Rectal smooth muscle tissue (tissue), 1 donor: ENCODE measurements at regions not wholly inside any gene's neighbourhood (a gene's known extent, or its start where the extent isn't known, plus 50 kb on each side); places are given as distances from the start of the nearest gene placed in this dataset.
"Not testable (repeated sequence)": the region's sequence is repeated elsewhere in the genome, so short reads cannot be mapped to it uniquely, and the experiment has no call there.

Experiments
- H3K27ac ChIP-seq: one replicate; pipeline ENCODE4 v1.7.0; 2013; ENCODE audit warnings: low read depth, low read length, inconsistent platforms
- H3K27me3 ChIP-seq: one replicate; pipeline ENCODE4 v1.7.0; 2013; ENCODE audit warnings: low read length; ENCODE audit not compliant: control insufficient read depth, insufficient read depth
- H3K36me3 ChIP-seq: one replicate; pipeline ENCODE4 v1.7.0; 2013; ENCODE audit warnings: low read length; ENCODE audit not compliant: control insufficient read depth, insufficient read depth
- H3K4me1 ChIP-seq: one replicate; pipeline ENCODE4 v1.7.0; 2013; ENCODE audit warnings: low read length; ENCODE audit not compliant: control insufficient read depth, insufficient read depth
- H3K4me3 ChIP-seq: one replicate; pipeline ENCODE4 v1.7.0; 2013; ENCODE audit warnings: low read length
- H3K9ac ChIP-seq: one replicate; pipeline ENCODE4 v1.7.0; 2013; ENCODE audit warnings: low read length

DNA sequence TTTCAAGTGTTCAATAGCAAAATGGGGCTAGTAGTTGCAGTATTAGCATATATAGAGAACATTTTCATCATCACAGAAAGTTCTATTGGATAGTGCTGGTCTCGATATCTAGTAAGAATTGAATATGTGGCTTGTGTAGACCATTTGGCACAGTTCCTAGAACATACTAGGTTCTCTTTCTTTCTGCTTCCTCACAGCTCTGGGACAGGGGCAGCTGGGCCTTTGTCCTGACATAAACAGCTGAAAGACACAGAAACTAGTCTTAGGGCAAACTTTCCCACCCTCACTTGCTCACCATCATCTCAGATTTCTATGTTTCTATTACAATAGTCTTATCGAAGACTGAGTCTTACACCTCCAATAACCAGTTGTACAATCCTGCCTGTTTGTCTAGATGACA is 63.7 kb upstream of the DLG1 start:
- no peak overlapping the region for H3K9ac ChIP-seq
- no peaks in the 10 kb centered on the region for H3K36me3 ChIP-seq
- H3K4me1 ChIP-seq: no peaks in the 10 kb centered on the region
- H3K27ac ChIP-seq: no peak overlapping the region
- no peaks in the 10 kb centered on the region for H3K27me3 ChIP-seq
- no peak overlapping the region for H3K4me3 ChIP-seq

DNA sequence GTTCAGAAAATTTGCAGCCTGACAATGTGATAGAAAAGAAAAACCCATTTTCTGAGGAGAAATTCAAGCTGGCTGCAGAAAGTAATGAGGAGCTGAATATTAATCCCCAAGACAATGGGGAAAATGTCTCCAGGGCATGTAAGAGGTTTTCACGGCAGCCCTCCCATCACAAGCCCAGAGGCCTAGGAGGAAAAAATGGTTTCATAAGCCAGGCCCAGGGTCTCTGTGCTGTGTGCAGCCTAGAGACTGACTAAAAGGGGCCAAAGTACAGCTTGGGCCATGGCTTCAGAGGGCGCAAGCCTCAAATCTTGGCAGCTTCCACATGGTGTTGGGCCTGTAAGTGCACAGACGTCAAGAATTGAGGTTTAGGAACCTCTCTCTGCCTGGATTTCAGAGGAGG is 61.7 kb upstream of the DLG1 start:
- H3K27ac ChIP-seq, H3K4me3 ChIP-seq, H3K27me3 ChIP-seq, H3K9ac ChIP-seq, H3K36me3 ChIP-seq, H3K4me1 ChIP-seq: not testable (repeated sequence)

DNA sequence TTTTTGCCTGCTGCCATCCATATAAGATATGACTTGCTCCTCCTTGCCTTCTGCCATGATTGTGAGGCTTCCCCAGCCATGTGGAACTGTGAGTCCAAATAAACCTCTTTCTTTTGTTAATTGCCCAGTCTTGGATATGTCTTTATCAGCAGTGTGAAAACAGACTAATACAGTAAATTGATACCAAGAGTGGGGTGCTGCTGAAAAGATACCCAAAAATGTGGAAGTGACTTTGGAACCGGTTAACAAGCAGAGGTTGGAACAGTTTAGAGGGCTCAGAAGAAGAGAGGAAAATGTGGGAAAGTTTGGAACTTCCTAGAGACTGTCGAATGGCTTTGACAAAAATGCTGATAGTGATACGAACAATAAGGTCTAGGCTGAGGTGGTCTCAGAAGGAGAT is 61.1 kb upstream of the DLG1 start:
- not testable (repeated sequence) for H3K27me3 ChIP-seq, H3K36me3 ChIP-seq, H3K27ac ChIP-seq, H3K4me3 ChIP-seq, H3K4me1 ChIP-seq, H3K9ac ChIP-seq

DNA sequence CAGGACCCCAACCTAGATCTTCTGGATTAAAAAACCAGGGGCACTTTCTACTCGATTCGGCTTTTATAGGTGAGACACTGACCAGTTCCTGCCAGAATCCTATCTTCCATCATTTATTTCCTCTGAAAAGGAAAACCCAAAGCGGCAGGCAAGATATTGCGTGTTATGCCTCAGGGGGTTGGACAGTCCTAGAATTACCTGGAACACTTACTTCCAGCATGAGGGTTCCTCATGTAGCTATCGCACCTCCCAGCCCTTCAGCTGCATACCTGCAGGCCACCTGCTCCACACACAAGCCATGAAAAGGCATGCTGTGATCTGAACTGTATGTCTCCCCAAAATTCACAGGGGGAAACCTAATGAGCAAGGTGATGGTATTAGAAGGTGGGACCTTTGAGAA is 58.3 kb upstream of the DLG1 start:
- Histone ChIP-seq H3K27ac (no peak overlapping the region), H3K4me1 (peaks cover 18% of the 10 kb centered on the region), H3K9ac (no peak overlapping the region), H3K4me3 (no peak overlapping the region), H3K36me3 (no peaks in the 10 kb centered on the region), H3K27me3 (no peaks in the 10 kb centered on the region)

DNA sequence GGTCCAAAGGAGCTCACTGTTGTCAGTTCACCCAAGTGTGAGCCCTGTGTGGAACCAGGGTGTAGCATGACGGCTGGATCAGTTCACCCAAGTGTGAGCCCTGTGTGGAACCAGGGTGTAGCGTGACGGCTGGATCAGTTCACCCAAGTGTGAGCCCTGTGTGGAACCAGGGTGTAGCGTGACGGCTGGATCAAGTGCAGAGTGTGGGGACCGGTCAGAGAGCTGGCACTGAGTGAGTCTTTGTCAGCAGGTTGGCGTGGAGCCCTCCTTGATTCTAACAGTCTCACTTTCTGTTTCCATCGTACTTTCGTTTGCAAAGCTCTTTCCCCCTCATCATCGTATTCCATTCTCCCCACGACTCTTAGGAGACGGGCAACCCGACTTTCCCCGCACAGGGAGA is 57.9 kb upstream of the DLG1 start:
- Histone ChIP-seq H3K27me3 (no peaks in the 10 kb centered on the region), H3K9ac (no peak overlapping the region), H3K4me3 (no peak overlapping the region), H3K27ac (no peak overlapping the region), H3K36me3 (no peaks in the 10 kb centered on the region), H3K4me1 (peaks cover 18% of the 10 kb centered on the region)

DNA sequence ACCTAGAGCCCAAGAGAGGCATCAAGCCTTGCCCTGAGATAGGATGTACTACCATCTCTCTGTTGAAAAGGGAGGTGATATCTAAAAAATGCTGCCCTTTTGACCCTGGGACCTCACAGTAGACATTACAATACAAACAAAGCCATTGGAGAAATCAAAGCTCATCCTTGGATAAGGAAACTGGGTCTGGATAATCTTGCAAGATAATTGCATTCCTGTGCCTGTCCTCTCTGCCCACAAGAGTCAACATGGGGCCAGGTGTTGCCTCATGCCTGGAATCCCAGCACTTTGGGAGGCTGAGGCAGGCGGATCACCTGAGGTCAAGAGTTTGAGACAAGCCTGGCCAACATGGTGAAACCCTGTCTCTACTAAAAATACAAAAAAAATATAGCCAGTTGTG is 57.3 kb upstream of the DLG1 start:
- no peaks in the 10 kb centered on the region for H3K36me3 ChIP-seq
- no peak overlapping the region for H3K9ac ChIP-seq
- H3K4me1 ChIP-seq: peaks cover 18% of the 10 kb centered on the region
- no peak overlapping the region for H3K27ac ChIP-seq
- H3K27me3 ChIP-seq: no peaks in the 10 kb centered on the region
- no peak overlapping the region for H3K4me3 ChIP-seq

DNA sequence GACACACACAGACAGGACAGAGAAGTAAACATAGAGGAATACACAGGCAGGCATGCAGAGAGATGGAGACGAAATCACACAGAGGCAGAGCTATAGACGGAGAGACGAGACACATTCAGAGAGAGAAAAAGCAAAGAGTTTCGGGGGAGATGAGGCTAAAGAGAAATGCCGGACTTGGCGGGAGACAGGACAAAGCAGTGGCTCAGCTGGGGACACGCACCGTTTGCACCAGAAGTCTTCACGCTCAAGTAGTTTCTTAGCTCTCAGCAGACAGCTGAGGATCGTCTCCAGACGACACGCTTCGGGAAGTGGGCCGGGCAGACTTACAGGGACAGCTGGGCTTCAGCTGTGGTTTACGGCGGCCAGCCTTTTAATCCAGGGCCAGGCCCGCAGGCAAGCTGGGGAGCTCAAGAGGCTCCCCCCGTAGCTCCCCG is 56.2 kb upstream of the DLG1 start:
- Histone ChIP-seq H3K27ac (peak overlapping the region; percentile 65), H3K9ac (no peak overlapping the region), H3K27me3 (no peaks in the 10 kb centered on the region), H3K4me3 (peak overlapping the region; percentile 46), H3K36me3 (no peaks in the 10 kb centered on the region), H3K4me1 (peaks cover 18% of the 10 kb centered on the region)

DNA sequence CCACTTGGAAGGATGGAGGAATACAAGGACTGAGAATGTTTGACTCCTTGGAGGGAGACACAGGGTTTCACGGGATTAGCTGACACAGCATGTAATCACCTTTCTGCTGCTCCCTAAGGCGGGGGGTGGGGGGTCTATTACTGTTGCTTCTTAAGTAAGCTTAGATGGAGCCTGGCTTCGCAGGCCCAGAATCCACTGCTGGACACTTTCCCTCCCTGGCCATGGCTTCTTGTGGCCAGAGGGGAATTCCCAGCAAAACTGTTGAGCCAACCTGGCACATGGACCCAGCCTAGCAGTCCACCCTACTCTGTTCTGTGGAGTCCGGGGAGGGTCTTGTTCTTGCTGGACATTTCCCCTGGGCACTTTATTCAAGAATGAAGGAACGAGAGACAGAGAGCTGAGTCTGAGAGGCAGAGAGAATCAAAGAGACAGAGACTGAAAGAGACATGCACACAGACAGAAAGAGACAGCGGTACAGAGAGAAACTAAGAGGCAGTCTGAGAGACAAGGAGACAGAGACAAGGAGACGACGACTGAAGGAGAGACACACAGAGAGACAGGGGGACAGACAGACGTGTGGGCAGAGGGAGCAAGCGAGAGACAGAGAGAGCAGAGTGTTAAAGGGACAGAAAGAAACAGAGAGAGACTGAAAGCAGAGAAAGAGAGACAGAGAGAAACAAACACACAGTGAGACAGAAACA is 55.6 kb upstream of the DLG1 start:
- H3K9ac ChIP-seq: no peak overlapping the region
- H3K4me1 ChIP-seq: peaks cover 18% of the 10 kb centered on the region
- H3K27me3 ChIP-seq: no peaks in the 10 kb centered on the region
- no peaks in the 10 kb centered on the region for H3K36me3 ChIP-seq
- H3K4me3 ChIP-seq: peak overlapping the region; percentile 46
- H3K27ac ChIP-seq: peak overlapping the region; percentile 65

DNA sequence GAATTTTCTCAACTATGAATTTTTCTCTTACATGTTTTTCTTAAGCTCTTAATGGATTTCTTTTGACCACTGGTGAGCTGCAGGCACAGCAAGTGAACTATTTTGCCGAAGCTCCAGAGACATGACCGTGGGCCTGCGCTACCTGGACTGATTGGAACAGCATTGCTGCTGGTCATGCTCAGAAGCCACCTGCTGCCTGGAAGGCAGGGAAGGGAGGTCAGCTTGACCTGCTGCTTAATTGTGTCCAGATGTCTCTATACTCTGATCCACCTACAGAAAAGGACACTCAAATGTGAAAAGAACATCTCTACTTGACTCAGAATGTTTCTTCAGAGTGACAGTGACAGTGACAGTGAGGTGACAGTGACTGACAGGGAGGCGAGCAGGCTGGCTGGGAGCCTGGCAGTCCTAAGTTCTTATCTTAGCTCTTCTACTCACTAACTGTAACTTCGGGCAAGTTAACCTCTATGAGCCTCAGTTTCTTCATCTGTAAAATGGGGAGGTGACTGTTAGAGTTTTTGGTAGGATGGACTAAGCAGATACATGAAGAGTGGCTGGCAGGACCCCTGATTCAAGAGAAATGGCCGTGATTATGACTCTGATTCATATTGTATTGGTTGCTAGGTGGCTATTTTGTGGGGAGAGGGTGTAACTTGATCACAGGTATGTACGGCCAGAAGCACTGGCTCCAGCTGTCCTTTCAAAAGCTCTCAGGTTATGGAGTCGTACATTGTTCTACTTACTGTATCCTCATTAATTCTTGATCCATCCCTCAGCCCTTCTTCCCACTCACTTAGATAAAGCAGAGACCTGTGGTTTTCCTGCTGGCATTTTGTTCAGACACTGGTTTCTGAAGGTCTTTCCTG is 54.8 kb upstream of the DLG1 start:
- Histone ChIP-seq H3K27ac (peak overlapping the region; percentile 21), H3K4me3 (no peak overlapping the region), H3K9ac (no peak overlapping the region), H3K27me3 (no peaks in the 10 kb centered on the region), H3K4me1 (peaks cover 18% of the 10 kb centered on the region), H3K36me3 (no peaks in the 10 kb centered on the region)

DNA sequence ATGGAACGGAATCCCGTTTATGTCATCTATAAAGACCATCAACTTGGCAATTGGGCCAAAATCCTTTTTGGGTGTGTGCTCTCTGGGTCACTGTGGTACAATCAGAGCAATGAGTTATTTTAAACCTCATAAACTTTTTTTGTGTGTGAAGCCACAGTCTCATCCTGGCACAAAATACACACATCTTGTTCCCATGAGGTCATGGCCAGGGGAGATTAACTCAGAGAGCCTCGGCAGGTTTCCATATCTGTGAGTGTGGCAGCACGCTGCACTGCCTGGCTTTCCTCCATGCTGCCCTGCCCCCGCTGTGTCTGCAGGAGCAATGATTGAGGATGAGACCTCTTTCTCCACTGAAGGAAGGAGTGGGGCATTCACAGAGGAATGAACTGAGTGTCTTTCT is 54.0 kb upstream of the DLG1 start:
- Histone ChIP-seq H3K27ac (no peak overlapping the region), H3K9ac (no peak overlapping the region), H3K36me3 (no peaks in the 10 kb centered on the region), H3K4me3 (no peak overlapping the region), H3K4me1 (peaks cover 18% of the 10 kb centered on the region), H3K27me3 (no peaks in the 10 kb centered on the region)

DNA sequence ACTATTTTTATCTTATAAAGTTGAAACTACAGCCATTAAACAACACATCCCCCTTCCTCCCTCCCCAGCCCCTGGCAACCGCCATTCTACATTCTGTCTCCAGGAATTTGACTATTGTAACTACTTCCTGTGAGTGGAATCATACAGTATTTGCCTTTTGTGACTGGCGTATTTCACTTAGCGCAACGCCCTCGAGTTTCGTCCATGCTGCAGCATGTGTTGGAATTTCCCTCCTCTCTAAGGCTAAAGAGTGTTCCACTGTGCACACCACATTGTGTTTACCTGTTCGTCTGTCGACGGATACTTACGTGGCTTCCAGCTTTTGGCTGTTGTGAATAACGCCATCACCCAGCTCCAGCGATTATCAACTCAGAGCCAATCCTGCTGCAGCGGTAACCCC is 52.0 kb upstream of the DLG1 start:
- no peaks in the 10 kb centered on the region for H3K27me3 ChIP-seq
- no peak overlapping the region for H3K27ac ChIP-seq
- no peaks in the 10 kb centered on the region for H3K36me3 ChIP-seq
- H3K4me1 ChIP-seq: peaks cover 18% of the 10 kb centered on the region
- H3K9ac ChIP-seq: no peak overlapping the region
- H3K4me3 ChIP-seq: no peak overlapping the region

DNA sequence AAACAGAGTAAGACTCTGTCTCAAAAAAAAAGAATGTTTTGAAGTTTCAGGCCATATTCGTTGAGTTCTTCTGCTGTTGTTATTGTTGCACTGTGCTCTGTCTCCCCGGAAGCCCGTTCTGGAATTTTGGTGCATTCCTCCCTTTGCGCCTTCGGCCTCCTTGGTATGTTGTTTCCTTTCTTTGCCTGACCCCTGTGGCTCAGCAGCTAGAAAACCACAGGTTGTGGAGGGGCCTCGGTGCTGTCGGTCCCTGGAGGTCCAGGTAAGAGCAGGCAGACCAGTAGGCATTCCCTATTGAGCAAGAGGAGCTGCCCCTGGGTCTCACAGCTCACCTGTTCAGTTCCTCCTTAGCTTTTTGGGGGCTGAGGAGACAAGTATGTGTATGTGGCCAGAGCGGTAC is 51.0 kb upstream of the DLG1 start:
- H3K36me3 ChIP-seq: no peaks in the 10 kb centered on the region
- no peaks in the 10 kb centered on the region for H3K27me3 ChIP-seq
- no peak overlapping the region for H3K4me3 ChIP-seq
- peaks cover 11% of the 10 kb centered on the region for H3K4me1 ChIP-seq
- no peak overlapping the region for H3K9ac ChIP-seq
- no peak overlapping the region for H3K27ac ChIP-seq
